ENCODE measurements at regions not wholly inside any gene's neighbourhood (a gene's known extent, or its start where the extent isn't known, plus 50 kb on each side); places are given as distances from the start of the nearest gene placed in this dataset.

GRCh38 chr2:238574490-238575271 is 148.0 kb downstream of the ASB1 start:
- peaks cover 4% of the 10 kb centered on the region for H3K9me3 Mint-ChIP-seq
- no peak overlapping the region for H3K4me3 Mint-ChIP-seq
- no peak overlapping the region for H3K27ac Mint-ChIP-seq
- no peak for TF ChIP-seq CTCF (IDR thresholded peaks at IDR 0.05)
- H3K27me3 Mint-ChIP-seq (ENCODE audit: low read depth, poor library complexity), result peaks cover 13% of the 10 kb centered on the region
- no peak for DNase-seq
- H3K36me3 Mint-ChIP-seq (ENCODE audit: low read depth), result no peaks in the 10 kb centered on the region
- peaks cover 36% of the 10 kb centered on the region for H3K4me1 Mint-ChIP-seq

DNA sequence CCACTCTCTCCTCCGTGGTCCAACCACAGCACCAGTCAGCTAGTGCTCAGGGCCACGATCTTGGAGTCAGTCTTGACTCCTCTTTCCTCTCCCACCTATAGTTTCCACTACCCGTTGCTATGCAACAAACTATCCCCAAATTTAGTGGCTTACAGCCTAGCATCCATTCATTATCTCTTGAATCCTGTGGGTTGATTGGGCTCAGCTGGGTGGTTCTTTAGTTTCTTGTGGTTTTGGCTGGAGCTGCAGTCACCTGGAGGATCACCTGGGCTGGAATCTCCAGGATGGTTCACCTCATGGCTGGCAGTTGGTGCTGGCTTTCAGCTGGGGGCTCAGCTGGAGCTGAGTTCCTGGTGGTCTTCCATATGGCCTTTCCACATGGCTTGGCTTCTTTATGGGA is 149.9 kb downstream of the ASB1 start:
- Mint-ChIP-seq H3K27me3 (ENCODE audit: low read depth, poor library complexity) (peaks cover 13% of the 10 kb centered on the region), H3K27ac (no peak overlapping the region), H3K4me1 (peaks cover 19% of the 10 kb centered on the region), H3K36me3 (ENCODE audit: low read depth) (no peaks in the 10 kb centered on the region), H3K4me3 (no peak overlapping the region), H3K9me3 (no peaks in the 10 kb centered on the region)
- DNase-seq, result no peak
- no peak for TF ChIP-seq CTCF (IDR thresholded peaks at IDR 0.05)

- H3K27me3 Mint-ChIP-seq (ENCODE audit: low read depth, poor library complexity), result peaks cover 19% of the 10 kb centered on the region
- peaks cover 4% of the 10 kb centered on the region for H3K36me3 Mint-ChIP-seq (ENCODE audit: low read depth)
- peaks cover 9% of the 10 kb centered on the region for H3K4me1 Mint-ChIP-seq
- peaks cover 9% of the 10 kb centered on the region for H3K9me3 Mint-ChIP-seq
- DNase-seq, result no peak
- H3K4me3 Mint-ChIP-seq, result no peak overlapping the region
- H3K27ac Mint-ChIP-seq, result no peak overlapping the region
- TF ChIP-seq CTCF (IDR thresholded peaks at IDR 0.05), result no peak
Observed at GRCh38 chr2:238578256-238578655, 151.5 kb downstream of the ASB1 start.

DNA sequence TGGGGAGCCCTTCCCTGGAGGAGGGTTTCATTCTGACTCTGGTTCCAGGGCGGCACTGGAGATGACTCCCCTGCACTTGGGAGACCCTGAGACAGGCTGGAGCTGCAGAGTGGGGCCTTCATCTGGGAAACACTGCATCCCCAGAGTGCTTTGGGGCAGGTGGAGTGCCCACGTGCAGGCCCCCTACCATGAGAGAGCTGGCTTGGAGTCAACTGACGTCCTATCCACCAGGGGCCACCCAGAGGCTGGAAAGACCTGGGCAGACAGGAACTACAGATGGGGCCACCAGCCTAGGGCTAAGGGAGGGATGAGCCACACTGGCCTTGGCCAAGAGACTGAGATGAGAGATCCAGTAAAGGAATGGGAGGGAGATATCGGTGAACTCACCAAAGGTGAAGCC is 153.8 kb downstream of the ASB1 start:
- Mint-ChIP-seq H3K9me3 (peaks cover 19% of the 10 kb centered on the region), H3K4me1 (no peaks in the 10 kb centered on the region), H3K36me3 (ENCODE audit: low read depth) (peaks cover 10% of the 10 kb centered on the region), H3K27me3 (ENCODE audit: low read depth, poor library complexity) (peaks cover 11% of the 10 kb centered on the region), H3K27ac (no peak overlapping the region), H3K4me3 (no peak overlapping the region)
- no peak for DNase-seq
- no peak for TF ChIP-seq CTCF (IDR thresholded peaks at IDR 0.05)

DNA sequence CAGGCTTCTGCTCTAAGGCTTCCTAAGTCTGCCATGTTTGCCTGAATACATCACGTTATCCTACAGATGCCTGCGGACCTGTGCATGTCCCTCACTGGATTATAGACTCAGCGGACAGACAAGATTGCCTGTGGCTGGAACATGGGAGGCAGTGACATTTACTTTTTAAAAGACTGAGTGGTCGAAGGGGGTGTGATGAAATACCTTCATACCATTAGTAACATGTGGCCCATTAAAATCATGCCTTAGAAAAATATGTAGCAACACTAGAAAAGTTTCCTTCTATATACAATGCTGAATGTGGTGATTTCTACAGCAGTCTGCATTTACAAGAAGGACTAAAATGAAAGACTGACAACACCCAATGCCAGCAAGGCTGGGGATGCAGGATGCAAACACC is 154.4 kb downstream of the ASB1 start:
- peaks cover 19% of the 10 kb centered on the region for H3K9me3 Mint-ChIP-seq
- DNase-seq, result no peak
- H3K27me3 Mint-ChIP-seq (ENCODE audit: low read depth, poor library complexity), result peaks cover 6% of the 10 kb centered on the region
- H3K36me3 Mint-ChIP-seq (ENCODE audit: low read depth), result peaks cover 10% of the 10 kb centered on the region
- H3K27ac Mint-ChIP-seq, result no peak overlapping the region
- no peak overlapping the region for H3K4me3 Mint-ChIP-seq
- H3K4me1 Mint-ChIP-seq, result no peaks in the 10 kb centered on the region
- TF ChIP-seq CTCF (IDR thresholded peaks at IDR 0.05), result no peak

- H3K27ac Mint-ChIP-seq, result no peak overlapping the region
- peaks cover 6% of the 10 kb centered on the region for H3K4me1 Mint-ChIP-seq
- peaks cover 19% of the 10 kb centered on the region for H3K9me3 Mint-ChIP-seq
- DNase-seq, result no peak
- no peak overlapping the region for H3K4me3 Mint-ChIP-seq
- H3K27me3 Mint-ChIP-seq (ENCODE audit: low read depth, poor library complexity), result peaks cover 9% of the 10 kb centered on the region
- no peak for TF ChIP-seq CTCF (IDR thresholded peaks at IDR 0.05)
- peaks cover 10% of the 10 kb centered on the region for H3K36me3 Mint-ChIP-seq (ENCODE audit: low read depth)
Observed at GRCh38 chr2:238582159-238582558, 155.4 kb downstream of the ASB1 start.
